ENCODE measurements at regions not wholly inside any gene's neighbourhood (a gene's known extent, or its start where the extent isn't known, plus 50 kb on each side); places are given as distances from the start of the nearest gene placed in this dataset.

- no peak for TF ChIP-seq EP300 (IDR thresholded peaks at IDR 0.05)
- no peak for TF ChIP-seq CTCF (IDR thresholded peaks at IDR 0.05)
Measured at GRCh38 chr9:29220596-29221251, 1647.4 kb upstream of the C9orf72 start.

All from sigmoid colon (tissue), 4 donors.